Heart left ventricle (tissue), 16 donors: ENCODE measurements at regions not wholly inside any gene's neighbourhood (a gene's known extent, or its start where the extent isn't known, plus 50 kb on each side); places are given as distances from the start of the nearest gene placed in this dataset.
"Not testable (repeated sequence)": the region's sequence is repeated elsewhere in the genome, so short reads cannot be mapped to it uniquely, and the experiment has no call there.

Source experiments
- ATAC-seq, 4 donors: fragments of 200-7000 bp; cut with Tn5 transposase; one replicate each; pipeline ENCODE4 v1.9.1; 2020 to 2022; ENCODE audit warnings: moderate library complexity in 4 of 4, mild to moderate bottlenecking in 3 of 4, moderate number of reproducible peaks in 1 of 4
- DNase-seq, 5 donors: peaks; one replicate each; pipeline ENCODE4 v3.0.0-alpha.2; 2020
- H3K27ac ChIP-seq, 12 donors: fragments of 200-600 bp; sonication (generic) in 4 of 12; one replicate each; pipeline versions ENCODE4 v1.5.0 to v1.8.0; 2016 to 2022; ENCODE audit warnings: mild to moderate bottlenecking in 2 of 12
- H3K27me3 ChIP-seq, 9 donors: fragments of 200-600 bp; sonication (generic) in 2 of 9; one replicate each; pipeline versions ENCODE4 v1.5.1 to v1.8.0; 2016 to 2022; ENCODE audit warnings: mild to moderate bottlenecking in 3 of 9
- H3K36me3 ChIP-seq, 9 donors: fragments of 200-600 bp; sonication (generic) in 2 of 9; one replicate each; pipeline versions ENCODE4 v1.5.0 to v1.8.0; 2018 to 2022; ENCODE audit warnings: mild to moderate bottlenecking in 2 of 9
- H3K4me1 ChIP-seq, 12 donors: fragments of 200-600 bp; sonication (generic) in 4 of 12; one replicate each; pipeline versions ENCODE4 v1.5.0 to v1.8.0; 2016 to 2022; ENCODE audit warnings: mild to moderate bottlenecking in 3 of 12
- H3K4me3 ChIP-seq, 12 donors: fragments of 200-600 bp; sonication (generic) in 4 of 12; one replicate each; pipeline versions ENCODE4 v1.5.0 to v1.8.0; 2017 to 2022; ENCODE audit warnings: mild to moderate bottlenecking in 9 of 12, moderate library complexity in 4 of 12
- H3K9me3 ChIP-seq, 12 donors: fragments of 200-600 bp; sonication (generic) in 4 of 12; one replicate each; pipeline versions ENCODE4 v1.5.0 to v1.8.0; 2016 to 2022; ENCODE audit warnings: mild to moderate bottlenecking in 1 of 12
- WGBS, 4 donors: extraction: QIAGEN DNeasy Blood & Tissue Kit in 2 of 4; methylation state at CpG; one replicate each; pipeline versions ENCODE4 v1.1.5 to v1.1.7; 2013 to 2018; 5-methylcytosine and 5-hydroxymethylcytosine counted together
- intact Hi-C, 10 donors: fragments of 100-400 bp; cut with DNase I; formaldehyde crosslinking; loops; one replicate each; pipeline versions ENCODE4 v1.11.1 to v1.14.2; 2022
- donor health status: ischemic (EF 13 %, LVEDD 7.1; RV severe dilation, severe dysfunction).
- donor health status: healthy with polysubstance abuse.
- donor health status: DM: no; HTN: yes; CAD: no.
- donor health status: DM: no; HTN: no; CAD: no.
- donor health status: ischemic (EF 25% LVEDD 6.9; RV normal size, moderate dysfunction).
- donor health status: ischemic (EF 25% LVEDD 5.7; RV mildly dilated, moderate dysfunction).
- donor health status: healthy.
- donor health status: DM: yes; HTN: yes; CAD: no.
- donor health status: ischemic (EF 35%, LVEDD 5.7; RV mildly dilated, moderate dysfunction).
- donor health status: nonischemic (EF 11% LVEDD 7.7; RV severe dilation, severe dysfunction).
- donor health status: DM: yes; HTN: yes; CAD: no.
- donor health status: PGD.
- donor health status: ischemic (EF 29% LVEDD 5.4; RV normal size, mild dysfunction).
- donor health status: nonischemic (EF 23%, LVEDD 6.1; RV moderate dilation, normal function).

- peaks cover 0 to 90% (median 64%) of the 10 kb centered on the region in 9 donors for H3K36me3 ChIP-seq
- H3K27me3 ChIP-seq, ATAC-seq, H3K4me1 ChIP-seq, intact Hi-C loops, H3K4me3 ChIP-seq, H3K27ac ChIP-seq, DNase-seq, H3K9me3 ChIP-seq: not testable (repeated sequence)
- 96 to 98% (median 96%) methylated on average over 4 of the region's 4 CpGs for WGBS, 4 donors
Observed at GRCh38 chr7:128616799-128617198, 55.3 kb upstream of the GARIN1A start.
